ENCODE measurements at regions not wholly inside any gene's neighbourhood (a gene's known extent, or its start where the extent isn't known, plus 50 kb on each side); places are given as distances from the start of the nearest gene placed in this dataset.
"Not testable (repeated sequence)": the region's sequence is repeated elsewhere in the genome, so short reads cannot be mapped to it uniquely, and the experiment has no call there.

DNA sequence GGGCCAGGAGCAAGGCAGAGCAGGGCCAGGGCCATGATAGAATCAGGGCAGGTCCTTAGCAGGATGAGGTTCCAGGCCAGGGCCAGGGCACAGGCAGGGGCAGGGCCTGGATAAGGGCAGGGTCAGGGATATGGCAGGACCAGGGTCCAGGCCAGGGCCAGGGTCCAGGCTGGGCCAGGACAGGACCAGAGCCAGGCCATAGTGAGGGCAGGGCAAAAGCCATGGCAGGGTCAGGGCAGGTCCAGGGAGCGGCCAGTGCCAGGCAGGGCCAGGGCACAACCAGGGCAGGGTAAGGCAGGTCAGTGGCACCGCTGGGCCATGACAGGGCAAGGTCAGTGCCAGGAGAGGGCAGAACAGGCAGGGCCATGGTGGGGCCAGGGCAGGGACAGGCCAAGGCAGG is 152.2 kb downstream of the LIPI start:
- no peak for ATAC-seq
- TF ChIP-seq ZFP30 (CRISPR knock-in tag; IDR thresholded peaks at IDR 0.05) = no peak
- TF ChIP-seq ZFP3 (CRISPR knock-in tag; IDR thresholded peaks at IDR 0.05) = no peak
- no peak for TF ChIP-seq TOX (CRISPR knock-in tag; IDR thresholded peaks at IDR 0.05; ENCODE audit: borderline replicate concordance)
- no peak for TF ChIP-seq ZNF565 (CRISPR knock-in tag; conservative IDR thresholded peaks at IDR 0.05; ENCODE audit: low read depth)
- TF ChIP-seq, protein P1, sequence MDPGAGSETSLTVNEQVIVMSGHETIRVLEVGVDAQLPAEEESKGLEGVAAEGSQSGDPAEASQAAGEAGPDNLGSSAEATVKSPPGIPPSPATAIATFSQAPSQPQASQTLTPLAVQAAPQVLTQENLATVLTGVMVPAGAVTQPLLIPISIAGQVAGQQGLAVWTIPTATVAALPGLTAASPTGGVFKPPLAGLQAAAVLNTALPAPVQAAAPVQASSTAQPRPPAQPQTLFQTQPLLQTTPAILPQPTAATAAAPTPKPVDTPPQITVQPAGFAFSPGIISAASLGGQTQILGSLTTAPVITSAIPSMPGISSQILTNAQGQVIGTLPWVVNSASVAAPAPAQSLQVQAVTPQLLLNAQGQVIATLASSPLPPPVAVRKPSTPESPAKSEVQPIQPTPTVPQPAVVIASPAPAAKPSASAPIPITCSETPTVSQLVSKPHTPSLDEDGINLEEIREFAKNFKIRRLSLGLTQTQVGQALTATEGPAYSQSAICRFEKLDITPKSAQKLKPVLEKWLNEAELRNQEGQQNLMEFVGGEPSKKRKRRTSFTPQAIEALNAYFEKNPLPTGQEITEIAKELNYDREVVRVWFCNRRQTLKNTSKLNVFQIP (CRISPR knock-in tag; IDR thresholded peaks at IDR 0.05; ENCODE audit: borderline replicate concordance, low read depth) = no peak

DNA sequence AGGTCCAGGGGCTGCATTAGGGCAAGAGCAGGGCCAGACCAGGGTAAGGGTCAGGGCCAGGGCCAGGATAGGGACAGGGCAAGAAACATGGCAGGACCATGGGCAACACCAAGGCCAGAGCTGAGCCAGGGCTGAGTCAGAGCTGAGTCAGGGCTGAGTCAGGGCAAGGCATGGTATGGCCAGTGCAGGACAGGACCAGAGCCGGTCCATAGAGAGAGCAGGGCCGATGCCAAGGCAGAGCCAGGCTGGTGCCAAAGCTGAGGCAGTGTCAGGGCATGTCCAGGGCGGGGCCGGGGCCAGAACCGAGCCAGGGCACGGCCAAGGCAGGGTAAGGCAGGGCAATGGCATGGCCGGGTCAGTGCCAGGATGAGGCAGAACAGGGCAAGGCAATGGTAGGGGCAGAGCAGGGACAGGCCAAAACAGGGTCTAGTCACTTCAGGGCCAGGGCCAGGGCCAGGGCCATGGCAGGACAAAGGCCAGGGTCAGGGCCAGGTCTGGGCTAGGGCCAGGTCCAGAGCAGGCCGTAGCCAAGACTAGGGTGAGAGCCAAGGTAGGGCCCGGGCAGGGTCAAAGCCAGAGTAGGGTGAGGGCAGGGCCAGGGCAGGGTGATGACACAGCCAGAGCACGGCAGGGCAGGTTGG is 152.8 kb downstream of the LIPI start:
- ATAC-seq = peak; percentile 86

GRCh38 chr21:14057313-14057712 is 153.4 kb downstream of the LIPI start:
- TF ChIP-seq ZFP30 (CRISPR knock-in tag; IDR thresholded peaks at IDR 0.05) (no peak), CSDC2 (CRISPR knock-in tag; IDR thresholded peaks at IDR 0.05) (no peak), TCF4 (CRISPR knock-in tag; IDR thresholded peaks at IDR 0.05; ENCODE audit: borderline replicate concordance) (no peak), ARNTL (CRISPR knock-in tag; IDR thresholded peaks at IDR 0.05; ENCODE audit: borderline replicate concordance, low read depth) (no peak), ZC3H10 (CRISPR knock-in tag; IDR thresholded peaks at IDR 0.05) (no peak)
- TF ChIP-seq, protein P1 (CRISPR knock-in tag; IDR thresholded peaks at IDR 0.05; ENCODE audit: borderline replicate concordance, low read depth) = no peak
- TF ChIP-seq, protein P2, sequence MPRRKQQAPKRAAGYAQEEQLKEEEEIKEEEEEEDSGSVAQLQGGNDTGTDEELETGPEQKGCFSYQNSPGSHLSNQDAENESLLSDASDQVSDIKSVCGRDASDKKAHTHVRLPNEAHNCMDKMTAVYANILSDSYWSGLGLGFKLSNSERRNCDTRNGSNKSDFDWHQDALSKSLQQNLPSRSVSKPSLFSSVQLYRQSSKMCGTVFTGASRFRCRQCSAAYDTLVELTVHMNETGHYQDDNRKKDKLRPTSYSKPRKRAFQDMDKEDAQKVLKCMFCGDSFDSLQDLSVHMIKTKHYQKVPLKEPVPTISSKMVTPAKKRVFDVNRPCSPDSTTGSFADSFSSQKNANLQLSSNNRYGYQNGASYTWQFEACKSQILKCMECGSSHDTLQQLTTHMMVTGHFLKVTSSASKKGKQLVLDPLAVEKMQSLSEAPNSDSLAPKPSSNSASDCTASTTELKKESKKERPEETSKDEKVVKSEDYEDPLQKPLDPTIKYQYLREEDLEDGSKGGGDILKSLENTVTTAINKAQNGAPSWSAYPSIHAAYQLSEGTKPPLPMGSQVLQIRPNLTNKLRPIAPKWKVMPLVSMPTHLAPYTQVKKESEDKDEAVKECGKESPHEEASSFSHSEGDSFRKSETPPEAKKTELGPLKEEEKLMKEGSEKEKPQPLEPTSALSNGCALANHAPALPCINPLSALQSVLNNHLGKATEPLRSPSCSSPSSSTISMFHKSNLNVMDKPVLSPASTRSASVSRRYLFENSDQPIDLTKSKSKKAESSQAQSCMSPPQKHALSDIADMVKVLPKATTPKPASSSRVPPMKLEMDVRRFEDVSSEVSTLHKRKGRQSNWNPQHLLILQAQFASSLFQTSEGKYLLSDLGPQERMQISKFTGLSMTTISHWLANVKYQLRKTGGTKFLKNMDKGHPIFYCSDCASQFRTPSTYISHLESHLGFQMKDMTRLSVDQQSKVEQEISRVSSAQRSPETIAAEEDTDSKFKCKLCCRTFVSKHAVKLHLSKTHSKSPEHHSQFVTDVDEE (CRISPR knock-in tag; IDR thresholded peaks at IDR 0.05) = no peak
- ATAC-seq = no peak

GRCh38 chr21:14056771-14057191 is 154.0 kb downstream of the LIPI start:
- TF ChIP-seq, protein P1 (CRISPR knock-in tag; IDR thresholded peaks at IDR 0.05; ENCODE audit: borderline replicate concordance, low read depth) = no peak
- TF ChIP-seq OSR1 (CRISPR knock-in tag; IDR thresholded peaks at IDR 0.05) = no peak
- no peak for ATAC-seq

GRCh38 chr21:14055746-14056515 is 154.8 kb downstream of the LIPI start:
- not testable (repeated sequence) for ATAC-seq

DNA sequence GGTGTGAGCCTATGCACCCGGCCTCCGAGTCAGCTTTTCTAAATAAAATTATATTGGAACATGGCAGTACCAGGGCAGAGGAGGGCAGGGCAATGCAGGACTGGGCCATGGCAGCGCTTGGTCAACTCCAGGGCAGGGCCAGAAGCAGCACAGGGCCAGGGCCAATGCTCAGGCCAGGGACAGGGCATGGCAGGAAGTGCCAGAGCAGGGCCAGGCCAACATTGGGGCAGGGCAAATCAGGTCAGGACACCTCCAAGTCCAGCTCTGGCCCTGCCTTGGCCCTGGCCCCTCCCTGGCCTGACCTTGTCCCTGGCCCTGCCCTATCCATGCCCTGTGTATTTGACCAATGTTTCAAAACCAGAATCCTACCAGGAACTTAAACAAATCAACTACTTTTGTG is 156.1 kb downstream of the LIPI start:
- ATAC-seq = no peak
- TF ChIP-seq PATZ1 (CRISPR knock-in tag; IDR thresholded peaks at IDR 0.05; ENCODE audit: borderline replicate concordance) (no peak), ESRRG (CRISPR knock-in tag; IDR thresholded peaks at IDR 0.05) (no peak), RARB (CRISPR knock-in tag; IDR thresholded peaks at IDR 0.05) (no peak), ZFP30 (CRISPR knock-in tag; IDR thresholded peaks at IDR 0.05) (no peak), ISL1 (CRISPR knock-in tag; IDR thresholded peaks at IDR 0.05) (no peak), TCF4 (CRISPR knock-in tag; IDR thresholded peaks at IDR 0.05; ENCODE audit: borderline replicate concordance) (no peak), CREB5 (CRISPR knock-in tag; IDR thresholded peaks at IDR 0.05; ENCODE audit: low read depth) (no peak)
- TF ChIP-seq, protein P1 (CRISPR knock-in tag; IDR thresholded peaks at IDR 0.05; ENCODE audit: borderline replicate concordance, low read depth) = no peak
